ENCODE measurements at regions not wholly inside any gene's neighbourhood (a gene's known extent, or its start where the extent isn't known, plus 50 kb on each side); places are given as distances from the start of the nearest gene placed in this dataset.

DNA sequence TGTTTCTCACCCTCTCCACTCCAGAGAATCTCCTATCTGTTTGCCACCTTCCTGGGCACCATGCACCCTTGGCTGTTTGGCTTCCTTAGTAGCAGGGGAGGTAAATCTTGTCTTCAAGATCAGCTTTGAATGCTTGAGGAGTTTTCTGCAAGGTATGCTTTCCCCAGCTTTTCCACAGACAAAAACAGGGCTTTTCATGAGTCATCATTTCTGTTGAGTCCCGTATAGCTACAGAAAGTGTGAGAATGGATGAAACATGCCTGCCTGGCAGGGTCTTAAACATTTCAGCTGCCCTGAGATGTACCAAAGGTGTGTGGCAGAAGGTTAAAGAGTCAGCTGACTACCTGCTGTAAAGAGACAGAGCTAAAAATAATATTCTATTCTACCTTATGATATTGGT, 875.2 kb upstream of the EEF2KMT start:
- Histone ChIP-seq H3K27ac (no peak overlapping the region), H3K9me3 (no peaks in the 10 kb centered on the region), H3K4me1 (no peaks in the 10 kb centered on the region), H3K27me3 (no peaks in the 10 kb centered on the region), H3K9ac (ENCODE audit: low read depth in 2 of 2, low read length in 2 of 2) (no peak overlapping the region), H3K4me3 (no peak overlapping the region), H3K36me3 (no peaks in the 10 kb centered on the region)
- TF ChIP-seq, protein P1, sequence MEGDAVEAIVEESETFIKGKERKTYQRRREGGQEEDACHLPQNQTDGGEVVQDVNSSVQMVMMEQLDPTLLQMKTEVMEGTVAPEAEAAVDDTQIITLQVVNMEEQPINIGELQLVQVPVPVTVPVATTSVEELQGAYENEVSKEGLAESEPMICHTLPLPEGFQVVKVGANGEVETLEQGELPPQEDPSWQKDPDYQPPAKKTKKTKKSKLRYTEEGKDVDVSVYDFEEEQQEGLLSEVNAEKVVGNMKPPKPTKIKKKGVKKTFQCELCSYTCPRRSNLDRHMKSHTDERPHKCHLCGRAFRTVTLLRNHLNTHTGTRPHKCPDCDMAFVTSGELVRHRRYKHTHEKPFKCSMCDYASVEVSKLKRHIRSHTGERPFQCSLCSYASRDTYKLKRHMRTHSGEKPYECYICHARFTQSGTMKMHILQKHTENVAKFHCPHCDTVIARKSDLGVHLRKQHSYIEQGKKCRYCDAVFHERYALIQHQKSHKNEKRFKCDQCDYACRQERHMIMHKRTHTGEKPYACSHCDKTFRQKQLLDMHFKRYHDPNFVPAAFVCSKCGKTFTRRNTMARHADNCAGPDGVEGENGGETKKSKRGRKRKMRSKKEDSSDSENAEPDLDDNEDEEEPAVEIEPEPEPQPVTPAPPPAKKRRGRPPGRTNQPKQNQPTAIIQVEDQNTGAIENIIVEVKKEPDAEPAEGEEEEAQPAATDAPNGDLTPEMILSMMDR (IDR thresholded peaks at IDR 0.05), result no peak
- DNase-seq, result no peak
- intact Hi-C loops (cut with DNase I), result no loop called here

GRCh38 chr16:5971924-5972323, 874.3 kb upstream of the EEF2KMT start:
- no peak overlapping the region for H3K9ac ChIP-seq (ENCODE audit: low read depth in 2 of 2, low read length in 2 of 2)
- no peak overlapping the region for H3K27ac ChIP-seq
- TF ChIP-seq, protein P1 (IDR thresholded peaks at IDR 0.05), result no peak
- no peak for DNase-seq
- H3K36me3 ChIP-seq, result no peaks in the 10 kb centered on the region
- no peaks in the 10 kb centered on the region for H3K27me3 ChIP-seq
- intact Hi-C loops (cut with DNase I), result no loop called here
- H3K4me1 ChIP-seq, result no peaks in the 10 kb centered on the region
- no peak overlapping the region for H3K4me3 ChIP-seq
- H3K9me3 ChIP-seq, result no peaks in the 10 kb centered on the region

DNA sequence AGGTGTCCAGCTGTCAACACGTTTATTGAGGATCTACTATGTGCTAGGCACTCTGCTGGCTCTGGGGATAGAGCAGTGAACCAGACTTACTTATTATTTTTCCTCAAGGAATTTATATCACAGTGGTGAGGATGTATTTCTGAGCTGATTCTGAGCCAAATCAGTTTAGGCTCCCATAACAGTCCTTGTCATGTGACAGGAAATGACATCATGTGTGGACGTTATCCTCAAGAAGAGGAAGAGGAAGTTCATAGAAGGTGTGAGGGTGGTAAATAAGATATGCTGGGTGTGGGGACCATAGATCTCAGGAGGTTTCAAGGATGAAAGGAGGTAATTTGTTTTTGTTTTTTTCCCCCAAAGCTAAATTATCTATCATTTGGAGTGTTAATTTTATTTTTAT, 873.5 kb upstream of the EEF2KMT start:
- H3K4me1 ChIP-seq, result no peaks in the 10 kb centered on the region
- intact Hi-C loops (cut with DNase I), result no loop called here
- H3K4me3 ChIP-seq, result no peak overlapping the region
- DNase-seq, result no peak
- H3K27ac ChIP-seq, result no peak overlapping the region
- H3K9me3 ChIP-seq, result no peaks in the 10 kb centered on the region
- TF ChIP-seq, protein P1 (IDR thresholded peaks at IDR 0.05), result no peak
- H3K36me3 ChIP-seq, result no peaks in the 10 kb centered on the region
- H3K9ac ChIP-seq (ENCODE audit: low read depth in 2 of 2, low read length in 2 of 2), result no peak overlapping the region
- H3K27me3 ChIP-seq, result no peaks in the 10 kb centered on the region

DNA sequence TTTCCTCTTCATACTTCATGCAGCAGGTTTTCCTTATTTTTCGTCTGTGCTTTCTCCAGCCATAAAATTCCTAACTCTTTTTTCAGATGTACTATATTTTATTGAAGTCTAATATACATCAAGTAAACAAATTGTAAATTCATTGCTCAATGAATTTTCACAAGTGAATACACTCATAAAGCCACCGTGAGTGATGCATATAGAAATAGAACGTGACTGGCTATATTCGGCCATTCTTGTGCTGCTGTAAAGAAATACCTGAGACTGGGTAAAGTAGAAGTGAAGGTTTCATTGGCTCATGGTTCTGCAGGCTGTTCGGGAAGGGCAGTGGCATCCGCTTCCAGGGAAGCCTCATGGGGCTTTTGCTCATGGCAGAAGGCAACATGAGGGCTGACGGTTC, 868.4 kb upstream of the EEF2KMT start:
- TF ChIP-seq, protein P1 (IDR thresholded peaks at IDR 0.05), result no peak
- intact Hi-C loops (cut with DNase I), result no loop called here
- no peak for DNase-seq
- no peak overlapping the region for H3K27ac ChIP-seq
- H3K4me3 ChIP-seq, result no peak overlapping the region
- no peak overlapping the region for H3K9ac ChIP-seq (ENCODE audit: low read depth in 2 of 2, low read length in 2 of 2)
- no peaks in the 10 kb centered on the region for H3K9me3 ChIP-seq
- no peaks in the 10 kb centered on the region for H3K4me1 ChIP-seq
- H3K36me3 ChIP-seq, result no peaks in the 10 kb centered on the region
- no peaks in the 10 kb centered on the region for H3K27me3 ChIP-seq

GRCh38 chr16:5965321-5965720, 867.7 kb upstream of the EEF2KMT start:
- Histone ChIP-seq H3K36me3 (no peaks in the 10 kb centered on the region), H3K4me1 (no peaks in the 10 kb centered on the region), H3K9ac (ENCODE audit: low read depth in 2 of 2, low read length in 2 of 2) (no peak overlapping the region), H3K9me3 (no peaks in the 10 kb centered on the region), H3K4me3 (no peak overlapping the region), H3K27ac (no peak overlapping the region), H3K27me3 (no peaks in the 10 kb centered on the region)
- TF ChIP-seq, protein P1 (IDR thresholded peaks at IDR 0.05), result no peak
- intact Hi-C loops (cut with DNase I), result no loop called here
- DNase-seq, result no peak

GRCh38 chr16:5951486-5951885, 853.9 kb upstream of the EEF2KMT start:
- intact Hi-C loops (cut with DNase I), result no loop called here
- Histone ChIP-seq H3K36me3 (no peaks in the 10 kb centered on the region), H3K27me3 (no peaks in the 10 kb centered on the region), H3K9me3 (no peaks in the 10 kb centered on the region), H3K9ac (ENCODE audit: low read depth in 2 of 2, low read length in 2 of 2) (no peak overlapping the region), H3K4me3 (no peak overlapping the region), H3K4me1 (no peaks in the 10 kb centered on the region), H3K27ac (no peak overlapping the region)
- no peak for DNase-seq
- TF ChIP-seq, protein P1 (IDR thresholded peaks at IDR 0.05), result no peak

All from colonic mucosa (tissue), 4 donors.